Retina (tissue), 1 donor: ENCODE measurements at regions not wholly inside any gene's neighbourhood (a gene's known extent, or its start where the extent isn't known, plus 50 kb on each side); places are given as distances from the start of the nearest gene placed in this dataset.

Experiments
- DNase-seq: peaks from one replicate; pipeline ENCODE4 v3.0.0-alpha.2; 2016

- DNase-seq, result no peak
These were observed 300.4 kb upstream of the MARCKS start for GRCh38 chr6:113556775-113557174.

GRCh38 chr6:113558431-113558830 is 298.7 kb upstream of the MARCKS start:
- no peak for DNase-seq

- DNase-seq, result no peak
These were observed 298.2 kb upstream of the MARCKS start for GRCh38 chr6:113558966-113559365.

- no peak for DNase-seq
These were observed 296.8 kb upstream of the MARCKS start for GRCh38 chr6:113560376-113560775.

GRCh38 chr6:113560908-113561307 is 296.2 kb upstream of the MARCKS start:
- DNase-seq, result no peak

- no peak for DNase-seq
These were observed 294.9 kb upstream of the MARCKS start for GRCh38 chr6:113562248-113562647.

GRCh38 chr6:113564371-113565171 is 292.6 kb upstream of the MARCKS start:
- peak; percentile 90 for DNase-seq

- DNase-seq, result no peak
These were observed 291.8 kb upstream of the MARCKS start for GRCh38 chr6:113565306-113565705.

- no peak for DNase-seq
These were observed 287.0 kb upstream of the MARCKS start for GRCh38 chr6:113570161-113570560.

- no peak for DNase-seq
These were observed 286.5 kb upstream of the MARCKS start for GRCh38 chr6:113570641-113571040.

- no peak for DNase-seq
These were observed 283.0 kb upstream of the MARCKS start for GRCh38 chr6:113574147-113574546.

GRCh38 chr6:113576310-113576709 is 280.8 kb upstream of the MARCKS start:
- DNase-seq, result no peak

GRCh38 chr6:113578691-113579090 is 278.5 kb upstream of the MARCKS start:
- DNase-seq, result no peak

GRCh38 chr6:113584767-113585166 is 272.4 kb upstream of the MARCKS start:
- DNase-seq, result peak; percentile 23

GRCh38 chr6:113585246-113585645 is 271.9 kb upstream of the MARCKS start:
- no peak for DNase-seq

- DNase-seq, result peak; percentile 21
These were observed 270.6 kb upstream of the MARCKS start for GRCh38 chr6:113586413-113587077.

- peak; percentile 70 for DNase-seq
These were observed 270.0 kb upstream of the MARCKS start for GRCh38 chr6:113587078-113587699.

GRCh38 chr6:113588646-113589045 is 268.5 kb upstream of the MARCKS start:
- DNase-seq, result no peak

- DNase-seq, result peak; percentile 31
These were observed 265.0 kb upstream of the MARCKS start for GRCh38 chr6:113591896-113592827.

GRCh38 chr6:113594726-113595125 is 262.4 kb upstream of the MARCKS start:
- DNase-seq, result no peak

- no peak for DNase-seq
These were observed 261.2 kb upstream of the MARCKS start for GRCh38 chr6:113595911-113596376.

GRCh38 chr6:113596387-113597230 is 260.5 kb upstream of the MARCKS start:
- peak; percentile 22 for DNase-seq
